ENCODE measurements at regions not wholly inside any gene's neighbourhood (a gene's known extent, or its start where the extent isn't known, plus 50 kb on each side); places are given as distances from the start of the nearest gene placed in this dataset.
"Not testable (repeated sequence)": the region's sequence is repeated elsewhere in the genome, so short reads cannot be mapped to it uniquely, and the experiment has no call there.

DNA sequence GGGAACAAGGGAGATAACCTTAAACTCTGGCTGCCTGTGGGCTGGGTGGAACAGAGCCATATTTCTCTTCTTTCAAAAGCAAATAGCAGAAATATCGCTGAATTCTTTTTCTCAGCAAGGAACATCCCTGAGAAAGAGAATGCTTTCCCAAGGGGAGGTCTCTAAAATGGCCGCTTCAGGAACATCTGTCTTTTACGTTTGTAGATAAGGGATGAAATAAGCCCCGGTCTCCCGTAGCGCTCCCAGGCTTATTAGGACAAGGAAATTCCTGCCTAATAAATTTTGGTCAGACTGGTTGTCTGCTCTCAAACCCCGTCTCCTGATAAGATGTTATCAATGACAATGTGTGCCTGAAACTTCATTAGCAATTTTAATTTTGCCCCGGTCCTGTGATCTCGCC lies 340.6 kb upstream of the IGFBP3 start:
- DNase-seq: not testable (repeated sequence)

DNA sequence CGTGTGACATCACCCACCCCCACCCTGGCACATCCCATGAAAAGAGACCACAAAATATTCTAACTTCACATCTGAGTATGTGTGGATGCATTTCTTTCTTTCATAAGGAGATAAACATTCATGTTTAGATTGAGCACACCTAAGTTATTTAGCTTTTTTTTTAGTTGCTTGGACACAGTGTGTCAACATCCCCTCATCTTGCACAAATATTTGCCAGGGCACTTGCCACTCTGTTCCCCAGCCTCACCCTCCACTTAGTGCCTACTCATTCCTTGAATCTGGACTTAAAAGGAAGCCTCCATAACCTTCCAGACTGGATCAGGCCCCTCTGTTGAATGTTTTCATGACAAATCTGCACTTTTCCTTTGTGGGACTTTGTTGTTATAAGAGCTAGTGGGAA lies 338.9 kb upstream of the IGFBP3 start:
- DNase-seq: no peak

DNA sequence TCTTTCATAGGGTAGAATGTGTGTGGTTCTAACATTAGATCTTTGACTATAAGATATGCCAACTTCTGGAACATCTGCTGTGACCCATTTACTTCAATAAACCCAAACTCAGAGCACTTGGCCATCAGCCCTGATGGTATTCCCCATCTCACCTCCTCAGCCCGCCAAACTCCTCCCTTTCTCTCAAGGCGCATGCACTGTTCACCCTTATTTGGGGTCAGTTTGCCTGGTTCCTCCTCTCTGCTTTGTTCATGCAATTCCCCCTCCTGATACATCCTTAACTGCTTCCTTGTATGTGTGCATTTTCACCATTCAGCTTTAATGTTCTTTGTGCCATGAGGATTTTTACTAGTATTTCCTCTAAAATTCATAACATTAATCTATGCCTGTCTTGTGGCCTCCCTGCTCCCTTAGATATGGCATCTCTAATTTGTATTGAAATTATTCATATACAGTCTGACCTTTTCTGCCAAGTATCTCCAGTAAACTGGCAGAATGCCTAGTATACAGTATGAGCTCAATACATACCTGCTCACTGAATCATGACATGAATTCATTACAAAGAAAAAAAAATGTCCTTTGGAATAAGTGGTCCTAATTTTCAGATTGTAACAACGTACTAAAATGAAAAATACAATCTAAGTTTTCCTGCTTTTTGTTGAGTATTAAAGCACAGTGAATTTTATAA lies 336.8 kb upstream of the IGFBP3 start:
- peak; percentile 14 for DNase-seq

DNA sequence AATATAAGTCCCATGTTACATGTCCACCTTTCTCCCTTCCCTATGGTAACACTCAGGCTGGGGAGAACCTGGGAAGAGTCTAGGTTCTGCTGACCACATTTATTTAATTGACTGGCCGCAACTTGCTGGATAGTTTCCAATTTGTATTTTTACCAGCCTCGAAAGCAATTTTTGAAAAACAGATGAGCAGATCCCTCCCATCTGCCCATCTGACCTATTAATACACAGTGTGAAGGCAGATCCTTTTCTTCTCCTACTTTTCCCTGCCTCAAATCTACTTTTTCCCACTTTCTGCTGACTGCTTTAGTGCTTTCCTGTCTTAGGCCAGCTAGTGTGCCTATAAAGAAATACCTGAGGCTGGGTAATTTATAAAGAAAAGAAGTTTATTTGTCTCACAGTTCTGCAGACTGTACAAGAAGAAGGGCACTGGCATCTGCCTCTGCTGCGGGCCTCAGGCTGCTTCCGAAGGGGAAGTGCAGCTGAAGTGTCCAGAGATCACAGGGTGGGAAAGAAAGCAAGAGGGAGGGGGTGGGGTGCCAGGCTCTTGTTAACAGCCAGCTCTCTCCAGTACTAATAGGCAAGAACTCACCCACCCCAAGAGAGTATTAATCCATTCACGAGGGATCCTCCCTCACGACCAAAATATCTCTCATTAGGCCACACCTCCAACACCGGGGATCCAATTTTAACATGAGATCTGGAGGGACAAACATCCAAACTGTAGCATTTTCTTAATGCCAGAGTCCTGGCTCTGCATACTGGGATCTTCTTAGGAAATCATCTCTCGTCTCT lies 336.0 kb upstream of the IGFBP3 start:
- no peak for DNase-seq

DNA sequence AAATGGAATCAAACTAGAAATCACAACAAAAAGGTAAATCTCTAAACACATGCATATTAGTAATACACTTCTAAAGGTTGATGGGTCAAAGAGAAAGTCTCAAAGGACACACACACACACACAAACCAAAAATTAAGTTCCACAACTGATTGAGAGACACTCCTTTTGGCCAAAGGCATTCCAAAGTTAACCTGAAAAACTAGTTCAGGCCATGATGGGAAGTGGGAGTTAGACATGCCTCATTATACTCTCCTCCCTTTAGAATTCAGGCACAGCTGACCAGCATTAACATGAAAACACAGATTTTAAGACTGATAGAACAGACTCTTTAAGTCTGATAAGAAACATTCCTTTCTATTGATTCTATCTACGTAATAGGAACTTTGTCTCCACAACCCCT lies 332.4 kb upstream of the IGFBP3 start:
- no peak for DNase-seq

DNA sequence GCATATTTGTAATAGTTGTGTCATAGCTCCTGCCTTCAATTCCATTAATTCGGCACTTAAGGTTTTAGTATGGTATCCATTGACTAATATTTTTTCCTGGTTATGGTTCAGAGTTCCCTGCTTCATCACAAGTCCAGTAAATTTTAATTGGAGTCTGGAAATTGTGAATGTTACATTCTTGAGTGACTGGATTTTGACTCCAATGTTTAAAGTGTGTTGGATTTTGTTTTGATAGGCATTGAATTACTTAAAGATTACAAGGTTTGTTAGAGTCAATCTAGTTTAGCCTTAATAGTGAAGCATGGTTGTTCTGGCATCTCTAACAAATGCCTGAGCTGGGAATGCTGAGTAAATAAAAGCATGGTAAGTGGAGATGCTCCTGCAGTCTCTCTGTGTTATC lies 326.6 kb upstream of the IGFBP3 start:
- no peak for DNase-seq

DNA sequence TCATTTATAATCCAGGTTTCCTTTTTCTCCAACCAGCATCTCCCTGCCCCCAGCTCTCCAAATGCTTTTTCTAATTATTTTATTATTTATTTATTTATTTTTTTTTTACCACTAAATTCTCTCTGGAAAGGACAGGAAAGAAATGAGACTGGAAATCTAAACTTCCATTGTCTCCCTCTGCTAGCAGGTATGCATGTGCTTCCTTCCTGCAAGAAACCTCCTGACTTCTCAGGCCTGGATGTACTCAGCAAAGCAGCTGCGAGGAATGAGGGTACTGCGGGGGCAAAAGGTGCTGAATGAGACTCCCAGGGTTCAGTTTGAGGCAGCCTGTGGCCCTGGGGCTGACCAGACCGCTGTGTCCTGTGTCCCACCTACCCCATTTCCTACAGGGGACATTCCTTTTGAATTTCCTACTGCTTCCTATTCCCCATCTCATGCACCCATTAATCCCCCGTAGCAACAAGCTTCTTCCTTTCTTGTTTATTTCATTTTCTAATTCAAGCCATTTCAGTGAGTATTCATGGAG lies 324.6 kb upstream of the IGFBP3 start:
- DNase-seq: no peak

DNA sequence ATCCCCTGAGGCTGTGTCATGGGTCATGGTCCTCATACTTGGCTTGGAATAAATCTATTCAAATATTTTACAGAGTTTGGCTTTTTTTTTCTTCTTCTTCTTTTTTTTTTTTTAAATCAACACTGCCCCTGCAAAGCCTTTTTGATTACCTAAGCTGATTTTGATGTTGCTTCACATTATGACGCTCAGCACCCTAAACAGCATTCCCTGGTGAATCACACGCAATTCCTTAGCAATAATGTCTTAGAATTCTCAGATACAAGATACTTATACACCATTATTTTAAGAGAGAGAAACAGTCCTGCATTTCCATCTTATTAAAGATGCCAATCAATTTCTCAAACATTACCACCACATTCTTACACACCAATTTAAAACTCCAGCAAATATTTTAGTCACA lies 323.7 kb upstream of the IGFBP3 start:
- no peak for DNase-seq

DNA sequence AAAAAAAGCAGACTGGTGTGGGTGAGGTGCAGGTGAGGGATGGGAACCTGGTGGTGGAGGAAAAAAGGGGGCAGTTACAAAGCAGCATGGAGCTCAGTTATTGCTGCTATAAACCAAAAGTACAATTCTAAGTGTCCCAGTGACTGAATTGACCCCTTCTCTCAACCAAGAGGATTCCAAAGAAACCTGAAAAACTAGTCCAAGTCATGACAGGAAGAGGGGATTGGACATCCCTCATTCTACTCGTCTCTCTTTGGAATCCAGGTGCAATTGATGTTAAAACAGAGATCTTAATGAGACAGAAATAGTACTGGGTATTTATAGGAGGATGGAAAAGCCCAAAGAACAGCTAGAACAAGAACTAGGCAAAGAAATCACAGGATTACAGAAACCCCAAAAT lies 322.3 kb upstream of the IGFBP3 start:
- DNase-seq: no peak

DNA sequence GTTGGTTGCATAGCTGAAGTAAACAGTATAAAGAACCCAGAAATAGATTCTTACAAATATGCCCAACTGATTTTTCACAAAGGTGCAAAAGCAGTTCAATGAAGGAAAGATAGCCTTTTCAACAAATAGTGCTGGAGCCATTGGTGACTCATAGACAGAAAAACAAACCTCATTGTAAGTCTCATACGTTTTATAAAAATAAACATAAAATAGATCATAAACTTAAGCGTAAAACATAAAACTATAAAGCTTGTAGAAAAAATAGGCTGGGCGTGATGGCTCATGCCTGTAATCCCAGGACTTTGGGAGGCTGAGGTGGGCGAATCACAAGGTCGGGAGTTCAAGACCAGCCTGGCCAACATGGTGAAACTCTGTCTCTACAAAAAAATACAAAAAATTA lies 318.8 kb upstream of the IGFBP3 start:
- DNase-seq: no peak

DNA sequence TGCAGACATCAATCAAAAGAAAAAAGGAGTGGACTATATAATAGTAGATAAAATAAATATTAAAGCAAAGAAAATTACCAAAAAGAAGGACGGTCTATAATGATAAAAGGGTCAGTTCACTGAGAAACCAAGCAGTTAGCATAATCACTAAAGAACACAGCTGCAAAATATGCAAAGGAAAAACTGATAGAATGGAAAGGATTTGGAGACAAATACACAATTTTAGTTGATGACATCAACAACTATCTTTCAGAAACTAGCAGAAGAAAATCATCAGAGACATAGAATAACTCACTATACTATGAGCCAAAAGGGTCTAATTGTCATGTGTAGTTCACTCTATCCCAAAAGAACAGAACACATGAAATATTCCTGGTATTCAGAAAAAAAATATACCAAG lies 316.4 kb upstream of the IGFBP3 start:
- no peak for DNase-seq

DNA sequence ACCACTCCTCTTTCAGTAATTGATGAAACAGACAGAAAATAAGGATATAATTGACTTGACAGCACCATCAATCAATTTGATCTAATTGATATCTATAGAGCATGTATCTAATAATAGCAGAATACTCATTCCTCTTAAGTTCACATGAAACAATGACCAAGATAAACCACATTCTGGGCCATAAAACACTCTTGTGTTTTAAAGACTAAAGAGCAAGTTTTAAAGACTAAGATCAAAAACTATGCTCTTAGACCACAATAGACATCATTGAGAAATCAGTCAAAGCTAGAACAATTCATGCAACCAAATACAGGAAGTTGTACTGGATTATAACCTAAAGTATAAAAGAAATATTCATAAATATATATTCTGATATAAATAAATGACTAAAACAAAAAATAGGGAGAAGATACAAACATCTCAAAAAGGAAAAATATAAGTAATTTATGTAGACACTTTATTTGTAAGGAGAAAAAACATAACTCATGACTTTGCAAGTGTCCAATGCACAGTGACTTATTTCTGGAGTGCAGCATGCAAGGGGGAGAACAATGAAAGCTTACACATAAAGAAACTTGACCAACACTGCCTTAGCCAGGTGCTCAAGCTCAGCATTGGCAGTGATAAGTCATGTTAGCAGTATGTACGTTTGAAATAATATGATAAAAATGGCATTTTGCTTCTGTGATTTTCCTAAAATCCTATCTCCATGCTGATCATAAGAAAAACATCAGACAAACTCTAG lies 312.7 kb upstream of the IGFBP3 start:
- DNase-seq: no peak

DNA sequence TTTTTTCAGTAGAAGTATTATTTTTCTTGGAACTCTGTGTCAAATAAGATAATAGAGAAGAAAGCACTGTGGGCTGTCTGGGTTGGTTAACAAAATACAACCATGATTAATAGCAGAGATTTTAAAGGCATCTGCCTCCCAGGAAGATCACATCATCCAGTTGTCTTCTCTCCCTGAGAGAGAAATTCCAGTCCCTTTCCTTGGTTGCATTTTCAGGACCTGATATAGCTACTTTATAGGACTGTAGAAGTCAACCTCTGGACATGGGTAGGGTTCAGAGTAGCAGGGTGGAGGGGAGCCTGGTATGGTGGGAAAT lies 309.9 kb upstream of the IGFBP3 start:
- no peak for DNase-seq

DNA sequence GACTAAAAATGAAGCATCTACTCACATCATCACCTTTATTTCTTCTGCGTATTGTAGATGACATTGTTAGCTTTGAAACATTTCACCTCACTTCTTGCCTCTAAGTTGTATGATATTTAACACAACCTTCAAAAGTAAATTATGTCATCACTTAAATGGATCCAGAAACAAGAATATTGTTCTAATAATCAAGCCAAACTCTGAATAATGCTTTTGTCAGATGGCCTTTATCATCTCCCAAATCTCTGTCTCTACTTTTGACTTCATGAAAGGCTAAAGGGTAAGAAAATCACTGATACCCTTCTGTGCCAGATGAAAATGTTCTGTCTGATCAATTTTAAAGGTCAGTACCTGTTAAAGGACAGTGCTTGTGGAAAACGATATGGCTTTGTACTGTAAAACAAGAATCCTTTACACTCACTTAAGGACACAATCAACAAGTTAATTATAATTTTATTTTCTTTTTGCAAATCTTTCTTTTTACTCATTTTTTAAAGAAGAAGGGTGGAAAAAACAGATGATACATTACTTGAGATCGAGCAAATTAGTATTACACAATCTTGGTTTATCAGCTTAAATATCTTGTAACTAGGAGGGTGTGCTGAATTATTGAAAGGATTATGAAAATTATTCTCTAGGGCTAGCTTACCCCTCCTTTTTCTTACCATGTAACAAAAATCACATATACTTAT lies 309.4 kb upstream of the IGFBP3 start:
- DNase-seq: no peak

DNA sequence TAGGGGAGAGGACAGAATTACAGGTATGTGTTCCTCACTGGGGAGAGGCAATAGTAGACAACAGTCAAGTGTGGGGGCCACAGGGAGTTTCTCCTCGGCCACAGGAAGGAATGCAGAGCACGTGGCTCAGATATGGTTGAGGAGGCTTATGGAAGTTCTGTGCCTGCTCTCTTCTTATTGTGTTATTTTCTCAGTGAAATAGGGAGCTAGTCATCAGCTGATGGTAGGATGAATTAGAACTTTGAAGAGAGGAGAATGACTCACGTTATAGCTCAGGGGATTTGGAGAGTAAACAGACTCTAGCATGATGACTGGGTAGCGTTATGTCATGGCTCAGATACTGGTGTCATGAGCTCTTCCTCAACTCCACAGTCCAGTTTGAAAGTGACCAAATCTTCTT lies 308.3 kb upstream of the IGFBP3 start:
- DNase-seq: no peak

DNA sequence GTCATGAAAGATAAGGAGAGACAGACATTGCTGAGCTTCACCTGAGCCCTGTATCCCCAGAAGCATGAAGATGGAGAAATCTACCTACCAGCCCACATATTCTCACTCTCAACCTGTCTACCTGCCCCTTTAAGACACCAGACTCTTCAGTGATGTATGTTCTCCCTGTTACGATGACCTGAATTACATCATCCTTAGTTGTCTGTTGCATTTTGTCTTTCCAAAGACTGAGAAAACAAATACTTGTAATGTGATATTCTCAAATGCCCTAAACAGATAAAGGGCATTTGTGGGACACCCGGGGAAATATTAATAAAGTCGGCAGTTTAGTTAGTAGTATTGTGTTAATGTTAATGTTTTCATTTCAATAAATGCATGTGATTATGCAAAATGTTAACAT lies 305.8 kb upstream of the IGFBP3 start:
- DNase-seq: no peak

DNA sequence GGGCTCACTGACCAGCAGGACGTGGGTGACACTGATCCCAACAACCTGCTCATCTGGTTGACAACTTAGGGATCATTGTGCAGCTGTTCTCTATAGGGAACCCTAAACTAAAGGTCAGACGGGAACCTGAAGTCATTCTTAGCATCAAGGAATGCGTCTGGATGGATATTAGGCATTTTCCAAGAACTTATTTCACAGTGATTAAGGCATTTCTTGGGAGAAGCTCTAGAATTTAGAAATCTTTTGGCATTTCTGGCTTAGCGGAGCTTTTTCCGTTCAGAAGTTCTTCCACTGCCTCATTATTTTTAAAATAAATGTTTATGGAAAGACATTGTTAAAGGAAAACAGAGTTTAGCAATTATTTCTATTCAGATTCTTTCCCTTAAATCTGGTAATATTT lies 303.3 kb upstream of the IGFBP3 start:
- no peak for DNase-seq

DNA sequence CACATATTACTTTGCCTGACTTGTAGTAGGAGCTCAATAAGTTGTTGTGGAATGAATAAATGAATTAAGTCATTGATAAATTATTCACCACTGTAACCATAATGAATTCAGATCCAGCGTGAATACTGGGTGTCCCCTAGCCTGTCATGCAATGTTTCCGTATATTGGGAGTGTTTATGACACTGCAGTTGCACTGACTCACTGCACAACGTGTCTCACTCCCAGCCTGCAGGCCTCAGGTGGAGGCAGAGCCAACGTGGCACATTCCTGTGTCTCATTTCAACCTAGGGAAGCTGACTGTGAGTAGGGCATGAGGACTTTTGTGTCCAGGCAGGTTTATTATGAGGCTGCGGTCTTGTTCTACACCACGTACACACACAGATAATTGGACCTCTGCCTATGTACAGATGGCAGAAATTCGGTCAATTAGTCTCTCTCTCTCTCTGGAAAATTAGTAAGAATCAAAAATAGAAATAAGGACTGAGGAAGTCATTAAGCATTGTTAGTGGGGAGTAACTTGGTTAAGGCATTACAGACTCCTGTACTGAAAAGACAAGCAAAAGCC lies 299.1 kb upstream of the IGFBP3 start:
- DNase-seq: no peak

DNA sequence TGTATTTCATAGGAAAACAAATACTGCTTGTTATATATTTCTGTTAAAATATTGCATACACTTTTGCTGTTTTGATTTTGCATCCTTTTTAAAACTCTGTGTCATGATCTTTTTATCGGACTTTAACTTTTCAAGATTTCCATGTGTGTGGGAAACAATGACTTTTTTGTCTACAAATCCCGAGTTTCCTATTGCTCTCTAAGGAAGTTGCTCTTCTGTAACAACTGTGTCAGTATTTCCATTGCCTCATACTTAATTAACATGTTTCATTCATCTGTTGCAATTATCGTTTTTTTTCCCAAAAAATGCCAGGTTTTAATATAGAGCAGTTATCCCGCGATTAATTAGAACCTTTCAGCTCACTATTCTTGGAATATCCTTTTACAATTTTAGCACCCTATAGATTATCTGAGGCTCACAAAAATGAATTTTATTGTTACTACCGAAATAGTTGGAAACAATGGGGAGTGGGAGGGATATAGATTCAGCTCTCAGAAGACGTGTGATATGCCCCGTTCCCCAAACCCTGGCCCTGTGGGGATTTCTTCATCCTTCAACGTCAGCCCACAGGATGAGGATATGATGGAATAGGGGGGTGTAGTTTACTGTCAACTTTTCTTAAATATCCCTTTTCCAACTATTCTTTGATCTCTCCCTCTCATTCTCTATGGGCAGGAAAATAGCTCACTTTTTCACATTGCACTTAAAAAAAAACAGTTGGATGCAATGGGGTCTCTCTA lies 297.6 kb upstream of the IGFBP3 start:
- no peak for DNase-seq

DNA sequence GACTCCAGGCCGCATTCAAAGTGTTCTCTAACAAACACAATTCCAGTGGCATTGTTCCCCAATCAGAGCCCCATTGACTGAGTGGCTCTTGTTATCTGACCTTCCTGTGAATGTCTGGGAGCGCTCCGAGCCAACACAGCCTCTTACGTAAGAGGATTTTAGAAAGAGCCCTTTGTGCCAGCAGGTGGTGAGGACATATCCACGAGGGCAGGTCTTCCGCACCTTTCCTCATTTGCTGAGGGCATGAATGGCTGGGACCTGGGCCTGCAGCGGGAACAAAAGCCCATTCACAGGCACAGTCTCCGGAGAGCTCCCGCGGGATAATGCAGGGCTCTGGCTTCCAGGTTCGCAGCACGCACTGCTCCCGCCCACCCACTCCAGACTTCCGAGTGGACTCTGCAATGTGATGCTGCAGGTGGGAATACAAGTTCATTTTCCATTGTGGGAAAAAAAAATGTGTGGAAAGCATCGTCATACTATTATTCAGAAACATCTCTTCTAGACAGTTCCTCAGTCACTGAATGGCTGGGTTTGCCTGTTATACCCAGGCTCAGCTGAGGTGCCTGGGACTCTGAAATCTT lies 295.0 kb upstream of the IGFBP3 start:
- DNase-seq: peak; percentile 56

DNA sequence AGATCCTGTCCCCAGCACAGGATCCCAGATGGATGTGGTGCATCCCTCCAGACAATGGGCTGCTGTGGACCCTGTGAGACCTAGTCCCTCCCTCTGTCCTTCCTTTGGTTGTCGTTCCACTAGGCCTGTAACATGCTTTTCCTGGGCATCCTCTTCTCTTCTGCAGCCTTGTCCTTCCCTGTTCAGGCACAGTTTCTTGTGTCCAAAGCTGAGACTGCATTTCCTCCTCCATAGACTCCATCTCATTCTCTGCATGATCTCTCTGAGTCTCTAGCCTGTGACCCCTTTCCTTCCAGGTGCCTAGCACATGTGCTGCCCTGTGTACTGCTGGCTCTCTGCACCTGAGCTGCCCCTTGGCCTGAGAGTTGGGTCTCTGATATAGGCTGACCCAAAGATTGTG lies 293.5 kb upstream of the IGFBP3 start:
- DNase-seq: no peak

DNA sequence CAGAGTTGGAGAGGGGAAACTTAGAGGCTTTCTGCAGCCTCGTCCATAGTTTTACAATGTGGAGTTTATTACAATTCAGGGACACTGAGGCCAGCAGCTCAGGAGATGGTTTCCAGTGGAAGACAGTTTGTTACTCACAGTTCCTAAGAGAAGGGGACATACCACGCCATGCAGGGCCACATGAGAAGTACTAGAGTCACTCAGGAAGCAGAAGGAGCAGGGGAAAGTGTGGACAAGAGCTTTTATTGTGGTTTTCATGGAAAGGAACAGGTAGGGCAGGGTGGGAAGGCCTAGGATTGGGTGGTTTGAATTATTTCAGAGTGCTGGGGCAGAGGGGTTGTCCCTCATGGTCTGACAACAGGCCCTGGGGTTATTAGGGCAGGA lies 292.1 kb upstream of the IGFBP3 start:
- no peak for DNase-seq
